ENCODE measurements at regions not wholly inside any gene's neighbourhood (a gene's known extent, or its start where the extent isn't known, plus 50 kb on each side); places are given as distances from the start of the nearest gene placed in this dataset.
"Not testable (repeated sequence)": the region's sequence is repeated elsewhere in the genome, so short reads cannot be mapped to it uniquely, and the experiment has no call there.

GRCh38 chr17:52986056-52986662, 827.6 kb upstream of the CA10 start:
- DNase-seq (ENCODE audit: low spot score in 2 of 2) (no peak), FAIRE-seq (no peak)

- no peak for DNase-seq (ENCODE audit: low spot score in 2 of 2)
- no peak for FAIRE-seq
These were observed 823.8 kb upstream of the CA10 start for GRCh38 chr17:52982331-52982730.

GRCh38 chr17:52979921-52980320, 821.4 kb upstream of the CA10 start:
- DNase-seq (ENCODE audit: low spot score in 2 of 2) (no peak), FAIRE-seq (no peak)

GRCh38 chr17:52965856-52966255, 807.3 kb upstream of the CA10 start:
- no peak for FAIRE-seq

GRCh38 chr17:52961751-52962150, 803.2 kb upstream of the CA10 start:
- not testable (repeated sequence) for FAIRE-seq; DNase-seq (ENCODE audit: low spot score in 2 of 2)

More at GRCh38 chr17:52965856-52966255, 807.3 kb upstream of the CA10 start:
- no peak for DNase-seq (ENCODE audit: low spot score in 2 of 2)

- no peak for FAIRE-seq
- DNase-seq (ENCODE audit: low spot score in 2 of 2) = no peak
These were observed 798.9 kb upstream of the CA10 start for GRCh38 chr17:52957411-52957810.

GRCh38 chr17:52947418-52947817, 788.9 kb upstream of the CA10 start:
- FAIRE-seq (no peak), DNase-seq (ENCODE audit: low spot score in 2 of 2) (no peak)

- FAIRE-seq (no peak), DNase-seq (ENCODE audit: low spot score in 2 of 2) (no peak)
These were observed 780.2 kb upstream of the CA10 start for GRCh38 chr17:52938623-52939230.

- no peak for FAIRE-seq
These were observed 772.1 kb upstream of the CA10 start for GRCh38 chr17:52930581-52930980.

GRCh38 chr17:52930145-52930544, 771.6 kb upstream of the CA10 start:
- FAIRE-seq = no peak
- no peak for DNase-seq (ENCODE audit: low spot score in 2 of 2)

More at GRCh38 chr17:52930581-52930980, 772.1 kb upstream of the CA10 start:
- DNase-seq (ENCODE audit: low spot score in 2 of 2) = no peak

- no peak for DNase-seq (ENCODE audit: low spot score in 2 of 2)
- no peak for FAIRE-seq
These were observed 765.1 kb upstream of the CA10 start for GRCh38 chr17:52923658-52924057.

- no peak for DNase-seq (ENCODE audit: low spot score in 2 of 2)
- no peak for FAIRE-seq
These were observed 740.7 kb upstream of the CA10 start for GRCh38 chr17:52899235-52899634.

GRCh38 chr17:52895272-52895671, 736.8 kb upstream of the CA10 start:
- DNase-seq (ENCODE audit: low spot score in 2 of 2) (no peak), FAIRE-seq (no peak)

GRCh38 chr17:52892334-52892733, 733.8 kb upstream of the CA10 start:
- FAIRE-seq (no peak), DNase-seq (ENCODE audit: low spot score in 2 of 2) (no peak)

- FAIRE-seq (no peak), DNase-seq (ENCODE audit: low spot score in 2 of 2) (no peak)
These were observed 727.4 kb upstream of the CA10 start for GRCh38 chr17:52885882-52886281.

- DNase-seq (ENCODE audit: low spot score in 2 of 2); FAIRE-seq: not testable (repeated sequence)
These were observed 725.5 kb upstream of the CA10 start for GRCh38 chr17:52883907-52884491.

GRCh38 chr17:52846767-52847166, 688.3 kb upstream of the CA10 start:
- not testable (repeated sequence) for DNase-seq (ENCODE audit: low spot score in 2 of 2); FAIRE-seq

GRCh38 chr17:52841971-52842370, 683.5 kb upstream of the CA10 start:
- no peak for DNase-seq (ENCODE audit: low spot score in 2 of 2)
- FAIRE-seq = no peak

- DNase-seq (ENCODE audit: low spot score in 2 of 2) (no peak), FAIRE-seq (no peak)
These were observed 679.0 kb upstream of the CA10 start for GRCh38 chr17:52837492-52837891.

- no peak for FAIRE-seq
- DNase-seq (ENCODE audit: low spot score in 2 of 2) = no peak
These were observed 673.0 kb upstream of the CA10 start for GRCh38 chr17:52831536-52831935.

- FAIRE-seq (no peak), DNase-seq (ENCODE audit: low spot score in 2 of 2) (no peak)
These were observed 670.1 kb upstream of the CA10 start for GRCh38 chr17:52828621-52829020.

- DNase-seq (ENCODE audit: low spot score in 2 of 2) = no peak
- no peak for FAIRE-seq
These were observed 669.0 kb upstream of the CA10 start for GRCh38 chr17:52827526-52827925.

All from frontal cortex (tissue), 3 donors.